HG02970 (cell line): ENCODE measurements at regions not wholly inside any gene's neighbourhood (a gene's known extent, or its start where the extent isn't known, plus 50 kb on each side); places are given as distances from the start of the nearest gene placed in this dataset.

Experiments
- ATAC-seq: cut with Tn5 transposase; IDR thresholded peaks from one replicate; pipeline ENCODE4 v1.9.1; 2021; ENCODE audit warnings: mild to moderate bottlenecking, moderate library complexity, moderate number of reproducible peaks; ENCODE audit not compliant: unreplicated experiment, low FRiP score

GRCh38 chr17:77480509-77481215, 339.9 kb downstream of the SEC14L1 start:
- ATAC-seq = no peak

- ATAC-seq = no peak
Observed at GRCh38 chr17:77481476-77482374, 341.0 kb downstream of the SEC14L1 start.

DNA sequence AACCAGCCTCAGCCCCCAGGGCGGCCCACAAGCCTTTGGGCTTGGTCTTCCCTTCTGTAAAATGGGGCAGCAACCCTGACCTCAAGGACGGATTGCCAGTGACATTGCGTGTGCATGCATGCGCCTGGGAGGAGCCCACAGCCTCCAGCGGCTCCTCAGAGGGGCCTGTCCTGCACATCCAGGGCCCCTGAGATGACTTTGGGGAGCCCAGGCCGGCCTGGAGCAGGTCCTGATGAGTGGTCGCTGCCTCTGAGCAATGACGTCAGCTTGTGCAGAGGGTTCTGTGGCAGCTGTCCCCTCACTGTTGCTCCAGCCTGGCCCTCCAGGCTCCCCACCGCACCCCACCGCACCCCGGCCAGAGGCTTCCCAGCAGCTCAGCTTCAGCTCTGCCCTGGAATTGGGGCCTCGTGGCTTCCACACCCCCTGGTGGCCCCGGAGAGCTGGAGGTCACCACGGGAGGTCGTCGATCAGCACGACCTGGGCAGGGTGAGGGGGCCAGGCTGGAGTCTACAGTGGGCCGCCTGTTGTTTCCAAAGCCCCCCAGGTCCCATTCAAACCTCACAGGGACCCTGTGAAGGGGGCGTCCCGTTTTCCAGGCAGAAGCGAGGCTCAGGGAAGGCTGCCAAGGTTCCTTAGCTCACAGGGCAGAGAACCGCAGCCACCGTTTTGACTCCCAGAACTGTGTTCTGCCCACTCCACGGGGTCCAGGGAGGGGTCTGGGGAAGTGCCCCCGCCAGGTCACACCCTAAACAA, 341.8 kb downstream of the SEC14L1 start:
- ATAC-seq = no peak

GRCh38 chr17:77483128-77483598, 342.4 kb downstream of the SEC14L1 start:
- no peak for ATAC-seq

GRCh38 chr17:77484111-77484510, 343.3 kb downstream of the SEC14L1 start:
- no peak for ATAC-seq

GRCh38 chr17:77485089-77485833, 344.5 kb downstream of the SEC14L1 start:
- ATAC-seq = no peak

- ATAC-seq = no peak
Observed at GRCh38 chr17:77487211-77487629, 346.5 kb downstream of the SEC14L1 start.

GRCh38 chr17:77487677-77488530, 347.1 kb downstream of the SEC14L1 start:
- ATAC-seq = no peak

DNA sequence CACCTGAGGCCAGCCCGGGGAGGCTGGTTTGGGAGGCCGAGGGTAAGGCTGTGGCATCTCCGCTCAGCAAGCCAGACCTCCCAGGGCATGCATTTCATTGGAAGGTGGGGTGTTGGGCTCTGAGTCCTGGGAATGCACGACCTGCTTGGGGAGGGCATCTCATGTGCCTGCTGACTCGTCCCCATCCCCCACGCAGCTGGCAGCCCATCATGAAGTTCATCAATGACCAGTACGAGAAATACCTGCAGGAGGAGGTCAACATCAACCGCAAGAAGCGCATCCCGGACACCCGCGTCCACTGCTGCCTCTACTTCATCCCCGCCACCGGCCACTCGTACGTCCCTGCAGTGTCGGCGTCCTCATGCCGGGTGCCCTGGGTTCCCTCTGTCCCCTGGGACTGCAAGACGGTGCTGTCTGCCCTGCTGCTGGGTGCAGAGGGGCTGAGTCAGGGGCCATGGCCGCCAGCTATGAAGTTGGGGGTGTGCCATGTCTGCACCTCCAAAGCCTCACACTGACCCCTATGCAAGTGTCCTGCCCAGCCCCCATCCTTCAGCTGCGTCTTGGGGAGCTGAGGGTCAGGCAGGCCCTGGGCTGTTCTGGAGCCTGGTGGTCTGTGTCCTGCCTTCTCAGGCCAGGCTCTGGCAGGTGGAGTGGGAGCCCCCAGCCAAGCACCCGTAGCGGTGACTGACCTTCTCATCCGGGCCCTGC, 347.9 kb downstream of the SEC14L1 start:
- no peak for ATAC-seq

DNA sequence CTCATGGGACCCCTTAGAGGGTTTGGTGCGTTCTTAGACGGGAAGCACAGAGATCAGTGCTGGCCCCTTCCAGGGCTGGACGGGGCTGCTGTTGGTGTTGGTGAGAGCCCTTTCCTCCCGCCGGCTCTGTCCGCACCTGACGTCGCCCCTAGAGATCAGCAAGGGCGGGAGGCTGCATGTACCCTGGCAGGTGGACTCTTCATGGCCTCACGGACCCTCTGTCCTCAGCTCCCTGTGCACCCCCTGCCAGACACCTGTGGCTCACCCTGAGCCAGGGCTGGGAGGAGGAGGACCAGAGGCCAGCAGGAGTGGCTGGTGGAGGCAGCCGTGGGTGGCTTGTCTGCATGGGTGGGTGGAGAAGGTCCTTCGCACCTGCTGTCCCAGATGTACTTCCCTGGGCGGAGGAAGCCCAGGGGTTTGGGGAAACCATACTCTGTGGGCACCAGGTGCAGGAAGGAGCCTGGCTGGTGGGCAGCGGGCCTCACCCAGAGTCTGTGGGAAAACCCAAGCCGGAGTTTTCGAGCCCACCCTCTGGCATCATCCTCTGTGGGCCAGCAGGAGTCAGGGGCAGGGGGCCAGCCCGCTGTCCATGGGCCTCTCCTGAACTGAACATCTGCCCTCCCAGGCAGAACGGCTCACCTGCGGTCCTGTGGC, 348.6 kb downstream of the SEC14L1 start:
- ATAC-seq = no peak

DNA sequence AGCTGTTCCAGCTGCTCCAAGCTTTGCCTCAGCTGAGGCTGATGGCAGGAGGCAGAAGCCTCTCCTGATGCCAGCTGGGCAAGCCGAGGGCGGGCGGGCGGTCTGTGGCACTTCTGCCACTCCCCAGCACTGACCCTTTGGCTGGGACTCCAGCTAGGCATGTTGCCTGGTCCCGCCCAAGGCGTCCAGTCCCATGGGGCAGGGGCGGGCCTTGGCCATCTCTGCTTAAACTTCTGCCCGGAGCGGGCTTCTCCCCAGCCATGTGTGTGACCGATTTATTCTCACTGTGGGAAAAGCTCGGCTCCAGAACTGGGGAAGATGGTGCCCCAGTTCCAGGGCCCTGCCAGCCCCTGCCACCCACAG, 349.1 kb downstream of the SEC14L1 start:
- no peak for ATAC-seq

DNA sequence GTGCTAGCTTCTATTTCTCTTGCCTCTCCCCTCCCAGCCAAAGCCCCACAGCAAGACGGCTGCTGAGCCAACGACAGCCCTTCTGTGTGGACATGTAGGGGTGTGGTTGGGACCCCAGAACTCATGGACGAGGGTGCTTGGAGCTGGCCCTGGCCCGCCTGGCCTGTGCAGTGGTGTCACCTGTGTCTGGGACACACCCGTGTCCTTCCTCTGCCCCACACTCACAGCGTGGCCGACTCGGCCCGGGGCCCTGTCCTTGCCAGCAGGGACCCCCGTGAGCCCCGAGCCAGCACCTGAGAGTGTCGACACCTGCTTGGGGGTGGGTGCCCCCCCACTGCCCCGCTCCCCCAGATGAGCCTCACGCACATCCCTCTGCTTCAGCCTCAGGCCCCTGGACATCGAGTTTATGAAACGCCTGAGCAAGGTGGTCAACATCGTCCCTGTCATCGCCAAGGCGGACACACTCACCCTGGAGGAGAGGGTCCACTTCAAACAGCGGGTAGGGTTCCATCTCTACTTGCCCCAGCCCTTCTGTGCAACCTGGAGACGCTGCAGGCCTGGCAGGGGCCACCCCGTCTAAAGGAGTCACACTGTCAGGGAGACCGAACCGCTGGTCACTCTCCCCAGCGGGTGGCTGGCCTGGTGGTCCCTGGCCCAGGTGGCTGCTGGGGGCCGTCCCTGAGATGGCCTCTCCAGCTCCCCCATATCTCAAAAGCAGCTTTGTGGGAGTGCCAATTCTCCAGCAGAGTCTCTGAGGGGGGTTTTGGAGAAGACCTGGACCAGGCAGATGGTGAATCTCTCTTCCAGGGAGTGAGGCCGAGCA, 349.8 kb downstream of the SEC14L1 start:
- ATAC-seq = no peak

DNA sequence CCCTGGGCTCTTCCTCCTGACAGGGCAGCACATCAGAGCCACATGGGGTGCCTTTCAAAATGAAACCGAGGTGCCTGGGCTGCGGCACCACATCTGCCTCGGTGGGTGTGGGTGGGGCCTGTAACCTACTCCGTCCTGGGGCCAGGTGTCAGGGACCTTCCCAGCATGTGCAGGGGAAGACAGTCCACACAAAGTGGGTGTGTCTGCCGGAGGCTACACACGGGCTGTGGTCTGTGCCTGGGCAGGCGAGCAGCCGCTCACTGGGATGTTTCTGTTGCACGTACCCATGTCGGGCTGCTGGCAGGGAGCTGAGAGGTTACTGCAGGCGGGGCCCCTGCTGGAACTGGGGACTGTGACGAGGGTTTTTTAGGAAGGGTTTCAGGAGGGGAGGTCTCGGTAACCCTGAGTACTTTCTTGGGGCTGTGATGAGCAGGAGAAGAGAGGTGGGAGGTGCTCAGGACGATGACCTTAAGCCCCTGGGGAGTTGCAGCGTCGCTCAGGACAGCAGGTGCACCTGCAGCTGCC, 351.2 kb downstream of the SEC14L1 start:
- ATAC-seq = no peak

DNA sequence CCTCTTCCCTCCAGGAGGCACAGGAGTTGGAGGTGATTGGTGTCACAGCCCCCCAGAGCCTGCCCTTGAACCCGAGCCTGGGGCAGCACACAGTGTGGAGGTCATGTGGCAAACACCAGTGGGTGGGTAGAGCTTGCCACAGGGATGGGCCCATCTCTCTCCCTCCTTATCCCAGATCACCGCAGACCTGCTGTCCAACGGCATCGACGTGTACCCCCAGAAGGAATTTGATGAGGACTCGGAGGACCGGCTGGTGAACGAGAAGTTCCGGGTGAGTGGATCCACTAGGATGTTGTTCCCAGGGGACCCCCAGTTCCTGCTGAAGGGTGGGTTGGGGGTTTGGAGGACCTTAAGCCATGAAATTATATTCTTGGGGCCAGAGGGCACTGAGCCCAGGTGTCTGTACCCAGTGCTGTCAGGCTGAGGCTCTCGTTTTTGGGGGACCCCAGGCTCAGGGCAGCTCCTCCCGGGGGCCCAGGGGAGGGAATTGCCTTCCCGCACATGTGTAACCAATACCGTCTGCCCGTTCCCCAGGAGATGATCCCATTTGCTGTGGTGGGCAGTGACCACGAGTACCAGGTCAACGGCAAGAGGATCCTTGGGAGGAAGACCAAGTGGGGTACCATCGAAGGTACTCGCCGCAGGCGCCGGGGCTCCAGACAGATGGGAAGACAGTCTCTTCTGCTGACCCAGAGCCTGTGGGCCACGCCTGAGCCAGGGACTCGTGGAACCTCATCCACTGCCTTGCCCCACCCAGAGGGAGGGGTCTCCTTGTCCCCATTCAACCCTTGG, 351.9 kb downstream of the SEC14L1 start:
- ATAC-seq = no peak

DNA sequence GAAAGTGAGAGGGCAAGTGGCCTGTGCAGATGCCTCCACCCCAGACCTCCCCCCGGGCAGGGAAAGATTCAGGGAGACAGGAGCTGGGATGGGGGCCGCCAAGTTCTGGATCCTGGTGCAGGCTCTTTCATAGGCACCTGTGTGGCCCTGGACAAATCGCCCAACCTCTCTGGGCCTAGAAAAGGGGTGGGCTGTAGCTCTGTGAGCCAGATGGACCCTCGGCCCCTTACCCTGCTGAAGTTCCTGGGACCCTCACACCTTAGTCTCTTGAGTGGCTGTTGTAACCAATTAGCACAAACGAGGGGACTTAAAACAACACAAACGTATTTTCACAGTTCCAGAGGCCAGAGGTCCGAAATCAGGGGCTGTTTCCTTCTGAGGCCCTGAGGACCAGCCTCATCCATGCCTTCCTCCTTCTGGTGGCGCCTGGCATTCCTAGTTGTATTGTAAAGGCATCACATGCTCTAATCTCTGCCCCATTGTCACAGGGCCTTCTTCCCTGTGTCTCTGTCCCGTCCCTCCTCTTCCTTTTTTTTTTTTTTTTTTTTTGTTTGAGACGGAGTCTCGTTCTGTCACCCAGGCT, 352.6 kb downstream of the SEC14L1 start:
- ATAC-seq = no peak
